HEK293 (cell line): ENCODE measurements at regions not wholly inside any gene's neighbourhood (a gene's known extent, or its start where the extent isn't known, plus 50 kb on each side); places are given as distances from the start of the nearest gene placed in this dataset.

Experiments
- CTCF ChIA-PET: fragments of 350-600 bp; formaldehyde crosslinking; extraction: SDS; loops from one replicate; lab custom pipeline; 2021; ENCODE audit warnings: antibody characterized with exemption; lab: Yijun Ruan, JAX
- POLR2A ChIA-PET: fragments of 300-600 bp; formaldehyde crosslinking; extraction: SDS; loops from one replicate; lab custom pipeline; 2020; ENCODE audit warnings: antibody characterized with exemption, inconsistent platforms; lab: Yijun Ruan, JAX
- H3K27ac ChIP-seq: fragments of 200-500 bp; sonication (Bioruptor generic); 2 replicates; pipeline ENCODE4 v1.5.1; 2014; ENCODE audit warnings: low read depth, low read length, control low read depth, inconsistent platforms; ENCODE audit errors: extremely low read depth
- H3K36me3 ChIP-seq, 2 experiments: fragments of 200-500 bp in 1 of 2; sonication (Bioruptor generic) in 1 of 2; 1 replicate in 1 of 2; 2 replicates in 1 of 2; pipeline ENCODE4 v1.5.1; 2014 to 2017; ENCODE audit warnings: inconsistent platforms in 2 of 2, low read length in 2 of 2; ENCODE audit not compliant: control insufficient read depth in 2 of 2, insufficient read depth in 1 of 2
- H3K4me1 ChIP-seq: fragments of 200-500 bp; sonication (Bioruptor generic); 2 replicates; pipeline ENCODE4 v1.5.1; 2014; ENCODE audit warnings: mild to moderate bottlenecking, low read length, inconsistent platforms; ENCODE audit not compliant: control insufficient read depth, insufficient read depth
- H3K4me3 ChIP-seq: 2 replicates; pipeline ENCODE4 v1.5.1; 2011; ENCODE audit warnings: low read depth, mild to moderate bottlenecking, control low read depth, low read length, moderate library complexity
- H3K9me3 ChIP-seq: fragments of 200-500 bp; sonication (Bioruptor generic); 2 replicates; pipeline ENCODE4 v1.5.1; 2014; ENCODE audit warnings: low read depth, low read length, inconsistent platforms; ENCODE audit not compliant: control insufficient read depth, insufficient read depth
- HOXD13 ChIP-seq: sonication (generic); formaldehyde crosslinking; IDR thresholded peaks from 2 replicates; pipeline ENCODE4 v1.8.0; 2022; ENCODE audit warnings: missing genetic modification reagents, borderline replicate concordance
- MZF1 ChIP-seq: fragments of 450-650 bp; formaldehyde crosslinking; IDR thresholded peaks from 2 replicates; pipeline ENCODE4 v1.5.1; 2017; ENCODE audit warnings: missing biosample characterization, missing genetic modification characterization, borderline replicate concordance
- OSR2 ChIP-seq: fragments of 450-650 bp; formaldehyde crosslinking; IDR thresholded peaks from 2 replicates; pipeline ENCODE4 v1.5.1; 2016; ENCODE audit warnings: missing biosample characterization, missing genetic modification characterization
- RBAK ChIP-seq: fragments of 450-650 bp; formaldehyde crosslinking; IDR thresholded peaks from 2 replicates; pipeline ENCODE4 v1.5.1; 2016; ENCODE audit warnings: missing biosample characterization, missing genetic modification characterization
- ZBTB7A ChIP-seq: fragments of 450-650 bp; formaldehyde crosslinking; IDR thresholded peaks from 2 replicates; pipeline ENCODE4 v1.5.1; 2016; ENCODE audit warnings: low read depth, missing biosample characterization, missing genetic modification characterization
- ZFP41 ChIP-seq: fragments of 450-650 bp; formaldehyde crosslinking; IDR thresholded peaks from 2 replicates; pipeline ENCODE4 v1.5.1; 2016; ENCODE audit warnings: missing biosample characterization, missing genetic modification characterization, borderline replicate concordance
- ZNF132 ChIP-seq: fragments of 450-650 bp; formaldehyde crosslinking; IDR thresholded peaks from 2 replicates; pipeline ENCODE4 v1.5.1; 2017; ENCODE audit warnings: missing biosample characterization, missing genetic modification characterization, borderline replicate concordance
- ZNF133 ChIP-seq: fragments of 450-650 bp; formaldehyde crosslinking; IDR thresholded peaks from 2 replicates; pipeline ENCODE4 v1.5.1; 2016; ENCODE audit warnings: missing biosample characterization, missing genetic modification characterization
- ZNF175 ChIP-seq: fragments of 450-650 bp; formaldehyde crosslinking; IDR thresholded peaks from 2 replicates; pipeline ENCODE4 v1.5.1; 2016; ENCODE audit warnings: missing biosample characterization, missing genetic modification characterization
- ZNF548 ChIP-seq: fragments of 450-650 bp; formaldehyde crosslinking; IDR thresholded peaks from 2 replicates; pipeline ENCODE4 v1.5.1; 2016; ENCODE audit warnings: missing biosample characterization, missing genetic modification characterization
- ZNF561 ChIP-seq: fragments of 450-650 bp; IDR thresholded peaks from 2 replicates; pipeline ENCODE4 v1.5.1; 2018; ENCODE audit warnings: missing biosample characterization, missing genetic modification characterization, borderline replicate concordance
- ZNF626 ChIP-seq: fragments of 450-650 bp; sonication (Bioruptor Pico); formaldehyde crosslinking; IDR thresholded peaks from 2 replicates; pipeline ENCODE4 v1.5.1; 2018; ENCODE audit warnings: missing biosample characterization, missing genetic modification characterization, inconsistent platforms
- ZNF830 ChIP-seq: fragments of 450-650 bp; IDR thresholded peaks from 2 replicates; pipeline ENCODE4 v1.5.0; 2018; ENCODE audit warnings: missing biosample characterization, missing genetic modification characterization, low read depth, mild to moderate bottlenecking, moderate library complexity
- ZXDB ChIP-seq: fragments of 450-650 bp; formaldehyde crosslinking; IDR thresholded peaks from 2 replicates; pipeline ENCODE4 v1.5.1; 2016; ENCODE audit warnings: missing biosample characterization, missing genetic modification characterization
- TF ChIP-seq, protein P1 (sequence below): fragments of 450-650 bp; formaldehyde crosslinking; IDR thresholded peaks from 2 replicates; pipeline ENCODE4 v1.5.1; 2017; ENCODE audit warnings: missing biosample characterization, missing genetic modification characterization
- TF ChIP-seq, protein P2 (sequence below): fragments of 450-650 bp; formaldehyde crosslinking; IDR thresholded peaks from 2 replicates; pipeline ENCODE4 v1.5.1; 2016; ENCODE audit warnings: missing biosample characterization, missing genetic modification characterization
- TF ChIP-seq, protein P3 (sequence below): fragments of 450-650 bp; formaldehyde crosslinking; IDR thresholded peaks from 2 replicates; pipeline ENCODE4 v1.5.1; 2016; ENCODE audit warnings: missing biosample characterization, missing genetic modification characterization
- TF ChIP-seq, protein P4 (sequence below): fragments of 450-650 bp; formaldehyde crosslinking; IDR thresholded peaks from 2 replicates; pipeline ENCODE4 v1.5.1; 2016; ENCODE audit warnings: missing biosample characterization, missing genetic modification characterization

DNA sequence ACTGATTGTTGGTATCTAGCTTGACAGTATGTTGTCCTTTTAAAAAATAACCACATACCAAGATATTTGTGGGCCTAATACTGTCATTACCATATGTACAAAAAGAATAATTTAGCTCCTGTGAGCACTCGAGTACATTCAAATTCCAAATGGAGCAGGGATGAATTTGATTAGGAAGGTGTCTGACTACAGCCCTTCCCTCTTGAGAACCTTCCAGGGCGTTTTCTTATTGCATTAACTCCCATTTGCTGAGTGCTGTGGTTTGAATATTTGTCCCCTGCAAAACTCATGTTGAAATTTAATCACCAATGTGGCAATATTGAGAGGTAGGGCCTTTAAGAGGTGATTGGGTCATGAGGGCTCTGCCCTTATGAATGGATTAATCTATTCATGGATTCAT, 76.9 kb upstream of the RALY start (continued):
- TF ChIP-seq RBAK (tag by site-specific recombination) = no peak
- TF ChIP-seq, protein P1, sequence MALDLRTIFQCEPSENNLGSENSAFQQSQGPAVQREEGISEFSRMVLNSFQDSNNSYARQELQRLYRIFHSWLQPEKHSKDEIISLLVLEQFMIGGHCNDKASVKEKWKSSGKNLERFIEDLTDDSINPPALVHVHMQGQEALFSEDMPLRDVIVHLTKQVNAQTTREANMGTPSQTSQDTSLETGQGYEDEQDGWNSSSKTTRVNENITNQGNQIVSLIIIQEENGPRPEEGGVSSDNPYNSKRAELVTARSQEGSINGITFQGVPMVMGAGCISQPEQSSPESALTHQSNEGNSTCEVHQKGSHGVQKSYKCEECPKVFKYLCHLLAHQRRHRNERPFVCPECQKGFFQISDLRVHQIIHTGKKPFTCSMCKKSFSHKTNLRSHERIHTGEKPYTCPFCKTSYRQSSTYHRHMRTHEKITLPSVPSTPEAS (tag by site-specific recombination) = no peak
- TF ChIP-seq, protein P2, sequence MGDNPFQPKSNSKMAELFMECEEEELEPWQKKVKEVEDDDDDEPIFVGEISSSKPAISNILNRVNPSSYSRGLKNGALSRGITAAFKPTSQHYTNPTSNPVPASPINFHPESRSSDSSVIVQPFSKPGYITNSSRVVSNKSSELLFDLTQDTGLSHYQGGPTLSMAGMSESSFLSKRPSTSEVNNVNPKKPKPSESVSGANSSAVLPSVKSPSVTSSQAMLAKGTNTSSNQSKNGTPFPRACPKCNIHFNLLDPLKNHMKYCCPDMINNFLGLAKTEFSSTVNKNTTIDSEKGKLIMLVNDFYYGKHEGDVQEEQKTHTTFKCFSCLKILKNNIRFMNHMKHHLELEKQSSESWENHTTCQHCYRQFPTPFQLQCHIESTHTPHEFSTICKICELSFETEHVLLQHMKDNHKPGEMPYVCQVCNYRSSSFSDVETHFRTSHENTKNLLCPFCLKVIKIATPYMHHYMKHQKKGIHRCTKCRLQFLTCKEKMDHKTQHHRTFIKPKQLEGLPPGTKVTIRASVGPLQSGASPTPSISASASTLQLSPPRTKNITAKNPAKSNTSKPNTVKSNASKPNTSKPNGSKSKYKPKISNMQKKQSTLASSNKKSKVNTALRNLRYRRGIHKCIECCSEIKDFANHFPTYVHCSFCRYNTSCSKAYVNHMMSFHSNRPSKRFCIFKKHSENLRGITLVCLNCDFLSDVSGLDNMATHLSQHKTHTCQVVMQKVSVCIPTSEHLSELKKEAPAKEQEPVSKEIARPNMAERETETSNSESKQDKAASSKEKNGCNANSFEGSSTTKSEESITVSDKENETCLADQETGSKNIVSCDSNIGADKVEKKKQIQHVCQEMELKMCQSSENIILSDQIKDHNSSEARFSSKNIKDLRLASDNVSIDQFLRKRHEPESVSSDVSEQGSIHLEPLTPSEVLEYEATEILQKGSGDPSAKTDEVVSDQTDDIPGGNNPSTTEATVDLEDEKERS (tag by site-specific recombination) = no peak

DNA sequence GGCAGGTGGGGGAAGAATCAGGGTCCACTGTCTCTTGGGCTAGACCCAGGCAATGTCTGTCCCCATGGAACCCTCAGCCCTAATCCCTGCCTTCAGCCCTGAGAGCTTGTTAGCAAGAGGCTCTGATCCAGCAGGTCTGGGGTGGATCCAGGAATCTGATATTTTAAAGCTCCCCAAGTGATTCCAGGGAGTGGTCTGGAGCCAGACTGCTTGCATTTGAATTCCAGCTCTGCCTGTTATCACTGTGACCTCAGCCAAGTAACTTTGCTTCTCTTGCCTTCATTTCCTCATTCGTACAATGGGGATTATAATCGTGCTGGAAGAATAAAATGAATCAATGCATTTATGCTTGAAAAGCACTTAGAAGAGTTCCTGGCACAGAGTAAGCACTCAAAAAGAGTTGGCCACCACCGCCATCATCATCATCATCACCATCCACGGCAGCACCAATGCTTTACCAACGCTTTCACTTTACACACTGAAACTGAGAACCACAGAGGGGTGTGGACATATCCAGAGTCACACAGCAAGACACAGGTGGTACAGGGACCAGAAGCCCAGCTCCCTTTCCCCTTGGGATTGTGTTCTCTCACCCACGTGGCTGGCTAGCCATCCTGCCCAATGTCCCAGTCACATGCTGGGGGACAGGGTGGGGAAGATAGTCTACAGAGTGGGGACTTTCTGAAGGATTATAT, 75.7 kb upstream of the RALY start:
- no peak overlapping the region for H3K27ac ChIP-seq
- H3K36me3 ChIP-seq = no peaks in the 10 kb centered on the region
- POLR2A ChIA-PET = no interaction called here
- no peaks in the 10 kb centered on the region for H3K9me3 ChIP-seq
- no peaks in the 10 kb centered on the region for H3K4me1 ChIP-seq
- TF ChIP-seq, protein P3, sequence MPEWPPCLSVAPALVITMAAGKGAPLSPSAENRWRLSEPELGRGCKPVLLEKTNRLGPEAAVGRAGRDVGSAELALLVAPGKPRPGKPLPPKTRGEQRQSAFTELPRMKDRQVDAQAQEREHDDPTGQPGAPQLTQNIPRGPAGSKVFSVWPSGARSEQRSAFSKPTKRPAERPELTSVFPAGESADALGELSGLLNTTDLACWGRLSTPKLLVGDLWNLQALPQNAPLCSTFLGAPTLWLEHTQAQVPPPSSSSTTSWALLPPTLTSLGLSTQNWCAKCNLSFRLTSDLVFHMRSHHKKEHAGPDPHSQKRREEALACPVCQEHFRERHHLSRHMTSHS (tag by site-specific recombination) = no peak
- no peak for TF ChIP-seq ZBTB7A (tag by site-specific recombination)
- no peak for TF ChIP-seq OSR2 (tag by site-specific recombination)
- TF ChIP-seq RBAK (tag by site-specific recombination) = no peak
- TF ChIP-seq ZXDB (tag by site-specific recombination) = no peak
- CTCF ChIA-PET = interaction anchor here (1.1 kb wide), 1 partner anchor 17 kb away, joined by 3 read pairs; no protein-coding TSS in a partner anchor
- no peak overlapping the region for H3K4me3 ChIP-seq

DNA sequence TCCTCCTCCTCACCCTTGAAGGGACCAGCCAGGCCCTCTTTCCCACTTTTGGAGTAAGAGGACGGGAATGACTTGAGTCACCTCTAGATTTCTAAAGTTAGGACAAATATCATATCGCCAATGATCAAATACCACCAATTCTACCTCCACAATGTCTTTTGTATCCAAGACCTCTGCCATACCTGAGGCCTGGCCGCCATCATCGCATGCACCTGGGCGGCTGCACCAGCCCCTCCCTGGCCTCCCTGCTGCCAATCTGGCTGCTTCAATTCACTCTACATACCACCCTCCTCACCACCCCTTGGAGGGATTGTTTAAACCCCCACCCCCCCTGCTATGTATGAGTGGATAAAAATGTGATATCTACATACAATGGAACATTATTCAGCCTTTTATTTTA, 75.0 kb upstream of the RALY start:
- Histone ChIP-seq H3K27ac (no peak overlapping the region), H3K4me3 (no peak overlapping the region), H3K36me3 (no peaks in the 10 kb centered on the region), H3K9me3 (no peaks in the 10 kb centered on the region), H3K4me1 (no peaks in the 10 kb centered on the region)
- TF ChIP-seq ZNF548 (tag by site-specific recombination) = no peak
- peak; percentile 63; the same call in 1 of the 2 replicates for TF ChIP-seq ZNF133 (tag by site-specific recombination)
- ChIA-PET POLR2A (interaction anchor here (0.7 kb wide), 1 partner anchor 18 kb away, joined by 4 read pairs; no protein-coding TSS in a partner anchor), CTCF (no interaction called here)

DNA sequence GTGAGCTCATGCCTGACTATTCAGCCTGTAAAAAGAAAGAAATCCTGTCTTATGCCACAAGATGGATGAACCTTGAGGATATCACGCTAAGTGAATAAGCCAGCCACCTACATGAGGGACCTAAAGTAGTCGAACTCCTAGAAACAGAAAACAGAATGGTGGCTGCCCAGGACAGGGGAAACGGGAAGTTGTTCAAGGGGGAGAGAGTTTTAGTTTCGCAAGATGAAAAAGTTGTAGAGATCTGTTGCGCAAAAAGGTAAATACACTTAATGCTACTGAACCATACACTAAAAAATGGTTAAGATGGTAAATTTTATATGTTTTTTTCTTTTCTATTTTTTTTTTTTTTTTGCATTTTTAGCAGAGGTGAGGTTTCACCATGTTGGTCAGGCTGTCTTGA, 74.1 kb upstream of the RALY start:
- H3K27ac ChIP-seq = no peak overlapping the region
- no peaks in the 10 kb centered on the region for H3K36me3 ChIP-seq
- no peaks in the 10 kb centered on the region for H3K4me1 ChIP-seq
- H3K4me3 ChIP-seq = no peak overlapping the region
- ChIA-PET POLR2A (no interaction called here), CTCF (no interaction called here)
- H3K9me3 ChIP-seq = no peaks in the 10 kb centered on the region
- TF ChIP-seq ZNF132 (tag by site-specific recombination) = no peak
- no peak for TF ChIP-seq ZNF626
- no peak for TF ChIP-seq HOXD13 (CRISPR knock-in tag)
- TF ChIP-seq ZNF133 (tag by site-specific recombination) = no peak
- no peak for TF ChIP-seq ZNF830 (tag by site-specific recombination)
- no peak for TF ChIP-seq ZFP41 (tag by site-specific recombination)
- TF ChIP-seq ZNF175 (tag by site-specific recombination) = no peak
- TF ChIP-seq MZF1 (tag by site-specific recombination) = no peak
- TF ChIP-seq ZNF561 (tag by site-specific recombination) = no peak
- TF ChIP-seq, protein P4, sequence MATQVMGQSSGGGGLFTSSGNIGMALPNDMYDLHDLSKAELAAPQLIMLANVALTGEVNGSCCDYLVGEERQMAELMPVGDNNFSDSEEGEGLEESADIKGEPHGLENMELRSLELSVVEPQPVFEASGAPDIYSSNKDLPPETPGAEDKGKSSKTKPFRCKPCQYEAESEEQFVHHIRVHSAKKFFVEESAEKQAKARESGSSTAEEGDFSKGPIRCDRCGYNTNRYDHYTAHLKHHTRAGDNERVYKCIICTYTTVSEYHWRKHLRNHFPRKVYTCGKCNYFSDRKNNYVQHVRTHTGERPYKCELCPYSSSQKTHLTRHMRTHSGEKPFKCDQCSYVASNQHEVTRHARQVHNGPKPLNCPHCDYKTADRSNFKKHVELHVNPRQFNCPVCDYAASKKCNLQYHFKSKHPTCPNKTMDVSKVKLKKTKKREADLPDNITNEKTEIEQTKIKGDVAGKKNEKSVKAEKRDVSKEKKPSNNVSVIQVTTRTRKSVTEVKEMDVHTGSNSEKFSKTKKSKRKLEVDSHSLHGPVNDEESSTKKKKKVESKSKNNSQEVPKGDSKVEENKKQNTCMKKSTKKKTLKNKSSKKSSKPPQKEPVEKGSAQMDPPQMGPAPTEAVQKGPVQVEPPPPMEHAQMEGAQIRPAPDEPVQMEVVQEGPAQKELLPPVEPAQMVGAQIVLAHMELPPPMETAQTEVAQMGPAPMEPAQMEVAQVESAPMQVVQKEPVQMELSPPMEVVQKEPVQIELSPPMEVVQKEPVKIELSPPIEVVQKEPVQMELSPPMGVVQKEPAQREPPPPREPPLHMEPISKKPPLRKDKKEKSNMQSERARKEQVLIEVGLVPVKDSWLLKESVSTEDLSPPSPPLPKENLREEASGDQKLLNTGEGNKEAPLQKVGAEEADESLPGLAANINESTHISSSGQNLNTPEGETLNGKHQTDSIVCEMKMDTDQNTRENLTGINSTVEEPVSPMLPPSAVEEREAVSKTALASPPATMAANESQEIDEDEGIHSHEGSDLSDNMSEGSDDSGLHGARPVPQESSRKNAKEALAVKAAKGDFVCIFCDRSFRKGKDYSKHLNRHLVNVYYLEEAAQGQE (tag by site-specific recombination) = no peak
